Fibroblast of the conjunctiva (primary cell): ENCODE measurements at regions not wholly inside any gene's neighbourhood (a gene's known extent, or its start where the extent isn't known, plus 50 kb on each side); places are given as distances from the start of the nearest gene placed in this dataset.
"Not testable (repeated sequence)": the region's sequence is repeated elsewhere in the genome, so short reads cannot be mapped to it uniquely, and the experiment has no call there.

ENCODE experiments used
- DNase-seq: peaks from one replicate; pipeline ENCODE4 v3.0.0-alpha.2; 2010; ENCODE audit warnings: low read depth

DNA sequence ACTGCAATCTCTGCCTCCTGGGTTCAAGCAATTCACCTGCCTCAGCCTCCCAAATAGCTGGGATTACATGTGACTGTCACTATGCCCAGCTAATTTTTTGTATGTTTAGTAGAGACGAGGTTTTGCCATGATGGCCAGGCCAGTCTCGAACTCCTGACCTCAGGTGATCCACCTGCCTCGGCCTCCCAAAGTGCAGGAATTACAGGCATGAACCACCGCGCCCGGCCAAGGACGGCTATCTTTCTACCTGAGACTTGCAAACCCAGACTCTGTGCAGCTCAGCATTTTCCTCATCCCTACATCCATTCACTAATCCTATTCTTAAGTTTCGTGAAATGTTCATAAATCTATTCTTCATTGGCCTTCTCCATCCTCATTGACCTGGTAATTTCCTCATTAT, 330.0 kb downstream of the ANTXR2 start:
- no peak for DNase-seq

DNA sequence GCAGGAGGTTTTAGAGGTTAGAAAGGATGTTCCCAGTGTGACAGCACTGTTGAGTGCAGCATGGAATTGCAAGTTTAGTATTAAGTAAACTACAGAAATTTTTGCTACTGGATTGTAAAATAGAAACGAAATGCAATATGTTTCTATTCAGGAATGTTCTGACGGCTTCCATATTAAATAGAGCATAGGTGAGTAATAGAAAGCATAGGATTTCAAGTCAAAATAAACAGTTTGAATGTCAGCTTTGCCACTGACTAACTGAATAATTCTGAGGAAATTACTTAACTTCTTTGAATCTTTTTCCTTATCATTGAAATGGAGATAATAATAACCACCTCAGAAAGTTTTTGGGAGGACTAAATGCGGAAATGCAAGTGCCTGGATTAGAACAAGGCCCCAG, 331.9 kb upstream of the GK2 start:
- DNase-seq, result no peak

DNA sequence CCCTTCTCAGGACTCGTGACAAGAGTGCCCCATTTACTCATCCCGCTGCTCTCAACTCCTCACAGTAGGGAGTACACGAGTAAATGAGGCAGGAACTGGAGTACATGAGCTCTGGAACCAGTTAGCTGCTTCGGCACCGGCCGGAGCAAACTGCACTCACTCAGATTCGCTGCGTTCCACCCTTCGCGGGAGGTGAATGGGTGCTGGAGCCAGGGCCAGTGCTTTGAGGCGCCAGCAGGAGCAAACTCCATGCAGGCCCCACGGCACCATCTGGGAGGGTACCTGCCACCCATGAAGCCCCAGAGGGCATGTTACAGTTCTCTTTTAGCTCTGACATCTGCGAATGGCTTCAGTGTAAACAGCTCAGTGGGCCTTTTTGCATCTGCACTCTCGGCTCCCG, 315.5 kb upstream of the GK2 start:
- no peak for DNase-seq

DNA sequence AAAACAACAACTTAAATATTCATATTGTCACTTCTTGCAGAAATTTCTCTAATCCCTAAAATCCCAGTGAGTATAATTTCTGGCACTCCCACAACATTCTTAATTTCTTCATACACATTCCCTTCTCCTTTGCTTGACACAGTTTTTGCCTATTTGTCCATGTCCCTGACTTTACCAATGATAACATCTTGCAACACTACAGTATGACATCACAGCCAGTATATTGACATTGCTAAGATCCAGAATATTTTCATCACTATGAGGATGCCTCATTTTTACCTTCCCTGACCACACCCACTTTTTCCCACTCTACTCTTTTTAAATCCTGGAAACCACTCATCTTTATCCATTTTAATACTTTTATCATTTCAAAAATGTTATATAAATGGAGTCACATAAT, 292.3 kb upstream of the GK2 start:
- DNase-seq, result no peak

DNA sequence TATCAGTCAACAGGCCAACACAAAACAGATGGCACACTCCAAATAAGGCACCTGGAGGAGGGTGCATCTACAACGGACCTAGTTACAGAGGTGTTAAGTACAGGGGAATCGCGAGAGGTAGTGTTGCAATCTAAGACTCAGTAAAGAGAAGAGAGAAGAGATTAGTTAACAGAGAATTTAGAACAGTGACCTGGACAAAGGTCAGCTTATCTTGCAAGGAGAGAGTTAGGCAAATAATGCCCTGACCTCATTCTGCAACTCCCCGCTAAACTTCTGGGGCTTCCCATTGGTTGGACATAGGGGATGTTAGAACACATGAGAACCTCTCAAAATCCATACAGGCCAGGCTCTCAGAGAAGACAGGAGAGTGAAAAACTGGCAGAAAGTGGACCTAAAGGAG, 289.4 kb upstream of the GK2 start:
- DNase-seq, result no peak

DNA sequence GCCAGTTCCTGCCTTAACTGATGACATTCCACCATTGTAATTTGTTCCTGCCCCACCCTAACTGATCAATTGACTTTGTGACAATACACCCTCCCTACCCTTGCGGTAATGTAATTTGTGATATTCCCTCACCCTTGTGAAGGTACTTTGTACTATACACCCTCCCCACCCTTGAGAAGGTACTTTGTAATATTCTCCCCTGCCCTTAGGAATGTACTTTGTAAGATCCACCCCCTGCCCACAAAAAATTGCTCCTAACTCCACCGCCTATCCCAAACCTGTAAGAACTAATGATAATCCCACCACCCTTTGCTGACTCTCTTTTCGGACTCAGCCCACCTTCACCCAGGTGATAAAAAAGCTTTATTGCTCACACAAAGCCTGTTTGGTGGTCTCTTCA, 288.5 kb upstream of the GK2 start:
- not testable (repeated sequence) for DNase-seq

DNA sequence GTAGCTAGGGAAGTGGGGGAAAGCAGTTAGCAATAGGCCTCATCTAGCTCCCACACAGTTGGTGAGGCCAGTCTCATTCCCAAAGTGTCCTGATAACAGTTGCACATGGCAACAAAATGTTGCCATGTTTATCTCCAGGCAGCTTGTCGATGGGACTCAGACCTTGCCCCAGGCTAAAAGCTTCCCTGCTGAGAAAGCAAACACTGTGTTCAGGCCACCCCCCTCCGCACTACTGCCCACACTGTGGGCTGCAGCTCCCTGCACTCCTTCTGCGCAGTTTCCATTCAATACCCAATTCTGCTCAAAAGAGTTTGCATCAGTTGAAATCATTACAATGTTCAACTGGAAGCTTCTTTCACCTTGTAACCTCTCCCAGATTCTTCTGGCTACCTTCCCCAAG, 287.8 kb upstream of the GK2 start:
- DNase-seq, result no peak

DNA sequence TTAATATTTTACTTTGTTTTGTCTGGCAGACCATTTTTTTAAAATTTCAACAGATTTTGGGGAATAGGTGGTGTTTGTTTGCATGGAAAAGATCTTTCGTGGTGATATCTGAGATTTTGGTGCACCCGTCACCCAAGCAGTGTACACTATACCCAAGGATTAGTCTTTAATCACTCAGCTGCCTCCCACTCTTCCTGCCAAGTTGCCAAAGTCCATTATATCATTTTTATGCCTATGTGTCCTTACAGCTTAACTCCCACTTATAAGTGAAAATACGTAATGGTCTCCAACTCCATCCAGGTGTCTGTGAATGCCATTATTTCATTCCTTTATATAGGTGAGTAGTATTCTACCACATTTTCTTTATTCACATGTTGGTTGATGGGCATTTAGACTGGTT, 281.7 kb upstream of the GK2 start:
- no peak for DNase-seq

DNA sequence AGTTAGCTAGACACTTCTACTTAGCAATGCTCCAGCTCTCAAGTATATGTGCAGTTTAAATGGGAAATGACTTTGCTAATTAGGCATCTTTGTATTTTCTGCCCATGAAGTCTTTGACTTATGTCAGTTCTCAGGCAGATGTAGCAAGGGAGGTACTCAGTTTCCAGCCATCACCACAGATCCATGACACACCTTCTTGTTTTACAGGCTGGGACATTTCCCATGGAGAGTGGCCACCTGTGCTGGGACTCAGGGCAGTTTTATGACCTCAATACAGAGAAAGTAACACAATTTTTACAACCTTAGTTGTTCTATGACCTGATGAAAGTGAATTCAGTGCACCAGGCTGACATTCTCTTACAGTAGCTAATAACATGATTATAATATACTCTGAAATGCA, 280.7 kb upstream of the GK2 start:
- DNase-seq, result no peak

DNA sequence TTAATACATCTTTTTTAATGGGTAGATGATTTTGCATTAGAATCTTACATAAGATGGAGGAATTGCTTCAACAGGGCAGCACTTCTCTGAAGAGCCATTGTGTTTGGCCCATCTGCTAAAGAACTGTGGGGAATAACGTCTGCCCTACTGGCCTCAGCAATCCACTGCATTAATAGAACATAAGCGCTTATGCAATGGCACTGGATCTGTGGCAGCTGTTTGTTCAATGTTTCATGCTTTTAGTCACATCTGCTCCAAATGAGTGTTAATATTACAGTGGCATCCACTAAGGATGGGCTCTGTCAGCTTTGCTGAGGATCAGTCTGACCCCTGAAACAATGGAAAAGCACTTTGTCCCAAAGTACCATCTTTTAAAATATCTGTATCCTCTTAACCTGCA, 279.0 kb upstream of the GK2 start:
- DNase-seq, result no peak

DNA sequence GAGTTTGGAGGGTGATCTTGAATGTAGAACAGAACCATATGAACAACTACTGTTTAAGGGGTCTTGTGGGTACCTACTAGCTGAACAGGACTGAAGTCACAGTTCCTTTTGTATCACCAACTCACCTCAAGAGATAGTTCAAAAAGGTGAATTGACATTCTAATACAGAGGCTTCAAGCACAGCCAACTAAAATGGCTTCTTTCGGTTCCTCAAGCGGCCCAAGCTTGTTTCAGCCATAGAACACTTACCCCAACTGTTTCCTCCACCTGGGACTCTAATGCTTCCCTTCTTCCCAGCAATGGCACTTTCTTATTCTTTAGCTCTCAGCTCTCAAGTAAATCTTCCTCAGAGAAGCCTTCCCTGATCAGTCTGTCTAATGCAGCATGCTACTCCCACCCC, 277.5 kb upstream of the GK2 start:
- DNase-seq, result no peak

DNA sequence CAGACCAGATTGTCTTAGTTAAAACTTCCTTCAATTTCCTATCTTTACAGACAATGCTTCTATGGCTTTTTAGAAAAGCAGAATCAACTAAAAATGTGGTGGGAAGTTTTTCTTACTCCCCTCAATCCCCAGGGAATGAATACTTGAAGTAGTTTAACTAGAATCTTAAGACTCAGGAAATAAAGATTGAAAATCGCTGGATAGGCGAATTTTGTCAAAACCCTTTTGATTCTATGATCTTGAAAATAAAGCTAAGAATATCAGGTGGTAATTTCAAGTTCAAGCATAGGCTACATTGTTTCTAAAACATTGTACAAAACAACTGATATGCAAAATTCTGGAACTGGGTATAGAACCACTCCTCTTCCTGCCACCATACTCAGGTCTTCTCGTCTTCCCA, 276.5 kb upstream of the GK2 start:
- DNase-seq, result no peak

DNA sequence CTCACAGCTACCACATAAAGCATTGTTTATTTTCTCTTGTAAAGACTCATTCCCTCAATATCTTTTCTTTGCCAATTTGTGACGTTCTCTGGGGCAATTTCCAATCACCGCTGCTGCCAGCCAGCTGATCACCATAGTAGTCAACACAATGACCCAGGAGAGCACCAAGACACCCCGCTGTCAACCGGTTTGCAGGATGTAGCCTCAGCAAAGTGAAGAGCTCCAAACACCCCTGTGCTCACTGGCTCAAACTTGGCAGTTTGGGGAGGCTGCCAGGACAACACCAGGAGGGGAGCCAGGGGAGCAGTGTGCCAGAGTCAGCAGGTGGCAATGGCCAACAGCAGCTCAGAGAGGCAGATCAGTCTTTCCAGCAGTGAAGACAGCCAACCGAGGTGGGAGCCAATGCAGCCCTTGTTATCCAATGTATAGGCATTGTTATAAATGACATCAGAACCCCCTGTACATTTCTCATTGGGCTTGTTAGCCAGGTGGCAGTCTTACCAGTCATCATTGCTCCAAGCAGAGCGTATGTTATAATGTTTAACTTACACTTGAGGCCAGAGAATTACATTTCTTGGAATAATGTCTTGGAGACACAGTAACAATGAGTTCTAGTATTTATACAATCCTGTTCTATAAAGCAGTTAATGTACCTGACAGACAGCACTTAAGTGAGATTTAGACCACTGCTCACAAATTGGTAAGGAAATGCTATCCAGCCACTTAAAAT, 274.9 kb upstream of the GK2 start:
- no peak for DNase-seq

DNA sequence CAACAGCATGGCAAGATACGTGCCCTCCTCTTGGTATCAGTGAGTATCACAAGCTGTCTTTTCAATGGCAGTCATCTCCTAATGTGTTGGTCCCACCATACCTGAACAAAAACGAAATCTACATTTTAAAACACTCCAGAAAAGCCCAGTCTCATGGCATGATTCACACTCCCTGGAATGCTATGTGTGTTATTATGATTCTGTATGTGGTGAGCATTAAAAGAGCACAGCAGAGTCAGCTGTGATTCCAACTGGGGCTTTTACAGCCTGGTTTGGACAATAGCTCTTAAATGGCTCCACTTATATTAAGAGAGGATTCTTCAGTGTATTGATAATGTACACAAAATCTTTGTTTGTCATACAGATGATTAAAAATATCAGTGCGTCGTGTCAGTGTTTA, 274.1 kb upstream of the GK2 start:
- DNase-seq, result no peak

DNA sequence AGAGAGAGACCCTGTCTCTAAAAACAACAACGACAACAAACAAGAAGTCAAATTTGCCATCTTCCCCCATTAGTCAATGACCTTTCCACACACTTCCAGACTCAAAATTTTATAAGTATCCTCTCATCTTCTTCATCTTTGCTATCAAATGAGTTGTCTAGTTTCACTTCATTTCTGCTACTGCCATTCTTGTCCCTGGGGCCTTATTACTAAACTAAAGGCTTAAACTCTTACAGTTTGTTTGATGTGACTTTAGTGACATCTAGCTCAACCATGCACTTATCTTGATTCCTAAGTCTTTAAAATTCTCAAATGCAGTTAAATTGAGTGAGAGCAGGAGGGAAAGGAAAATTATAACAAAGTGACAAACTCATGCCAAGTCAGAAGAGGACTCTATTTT, 271.8 kb upstream of the GK2 start:
- DNase-seq, result no peak

DNA sequence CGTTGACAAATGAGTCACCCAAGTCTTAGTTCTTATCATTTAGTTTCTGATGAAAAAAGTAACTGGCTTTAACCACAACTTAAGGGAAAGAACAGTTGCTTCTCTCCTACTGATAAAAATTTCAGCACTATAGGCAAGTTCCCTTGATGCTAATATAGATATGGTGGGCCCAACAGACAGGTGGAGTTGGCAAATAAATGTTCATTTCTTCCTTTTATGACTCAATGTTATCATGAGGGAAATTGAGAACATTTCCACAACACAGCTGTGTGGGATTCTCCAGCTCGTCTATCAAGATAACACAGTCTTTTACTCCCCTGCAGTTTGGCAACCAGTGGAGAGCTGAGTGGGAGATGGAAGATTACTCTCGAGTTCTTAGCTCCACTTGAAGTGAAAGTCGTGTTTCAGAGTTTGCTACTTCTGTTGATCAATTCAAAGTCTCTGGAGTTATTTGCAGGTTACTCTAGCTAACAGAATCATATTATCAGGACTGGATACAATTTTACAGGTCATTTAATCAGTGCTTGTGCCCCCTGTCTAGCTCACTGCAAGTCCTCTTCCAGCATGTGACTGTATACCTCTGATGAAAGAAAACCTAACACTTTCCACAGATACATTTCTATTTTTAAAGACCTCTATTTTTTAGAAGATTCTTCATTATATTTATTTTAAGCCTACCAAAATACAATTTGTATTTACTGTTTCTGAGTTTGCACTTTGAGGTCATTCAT, 270.6 kb upstream of the GK2 start:
- no peak for DNase-seq

DNA sequence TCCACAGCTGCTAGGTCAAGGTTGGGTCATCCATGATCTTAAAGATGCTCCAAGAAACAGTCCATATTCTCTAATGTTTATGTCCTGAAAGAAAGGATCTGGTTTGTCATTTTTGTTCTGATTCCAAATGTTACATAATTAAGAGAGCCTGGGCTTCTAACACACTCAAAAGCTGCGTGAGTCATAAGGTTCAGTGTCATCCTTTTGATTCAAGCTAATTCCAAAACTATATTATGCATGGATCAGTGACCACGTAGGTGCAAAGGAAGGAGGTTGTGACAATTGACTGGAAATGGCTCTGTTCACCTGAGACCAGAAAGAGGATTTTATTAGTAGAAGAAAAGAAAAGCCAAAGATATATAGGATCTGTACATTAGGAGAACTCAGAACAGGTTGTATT, 268.7 kb upstream of the GK2 start:
- DNase-seq, result no peak

DNA sequence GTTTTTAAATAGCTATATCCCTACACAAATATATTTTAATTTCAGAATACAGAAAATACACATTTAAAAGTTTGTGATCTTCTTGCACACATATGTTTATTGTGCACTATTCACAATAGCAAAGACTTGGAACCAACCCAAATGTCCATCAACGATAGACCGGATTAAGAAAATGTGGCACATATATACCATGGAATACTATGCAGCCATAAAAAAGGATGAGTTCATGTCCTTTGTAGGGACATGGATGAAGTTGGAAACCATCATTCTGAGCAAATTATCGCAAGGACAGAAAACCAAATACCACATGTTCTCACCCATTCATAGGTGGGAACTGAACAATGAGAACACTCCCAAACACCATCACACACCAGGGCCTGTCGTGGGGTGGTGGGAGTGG, 266.9 kb upstream of the GK2 start:
- DNase-seq, result not testable (repeated sequence)

DNA sequence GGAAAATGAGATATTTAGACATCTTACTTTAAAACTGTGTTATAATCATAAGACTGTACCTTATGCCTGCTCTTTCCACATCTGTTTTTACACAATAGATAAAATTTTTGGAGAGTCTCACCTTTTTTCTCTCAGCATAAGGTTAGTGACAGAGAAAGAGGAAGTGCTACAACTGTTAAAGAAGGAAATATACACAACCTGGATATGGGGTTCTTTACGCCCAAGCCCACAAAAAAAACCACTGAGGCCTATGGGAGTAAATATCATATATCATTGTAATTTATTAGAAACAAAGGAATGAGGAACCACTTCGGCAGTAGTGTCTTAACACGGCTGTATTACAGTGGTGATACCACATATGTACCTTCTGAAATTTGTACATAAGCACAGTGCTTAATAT, 265.9 kb upstream of the GK2 start:
- no peak for DNase-seq

DNA sequence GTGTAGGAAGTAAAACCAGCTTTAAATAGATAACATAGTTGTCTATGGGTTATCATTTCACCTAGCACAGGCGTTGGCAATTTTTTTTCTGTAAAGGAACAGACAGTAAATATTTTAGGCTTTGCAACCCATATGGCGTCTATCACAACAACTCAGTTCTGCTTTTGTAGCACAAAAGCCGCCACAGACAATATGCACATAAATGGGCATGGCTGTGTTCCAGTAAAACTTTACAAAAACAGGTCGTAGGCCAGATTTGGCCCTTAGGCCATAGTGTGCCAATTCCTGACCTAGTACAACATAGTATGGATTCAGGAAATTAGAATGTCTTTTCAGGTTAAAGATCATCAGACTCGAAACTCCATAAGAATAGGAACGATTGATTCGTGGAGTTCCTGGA, 265.3 kb upstream of the GK2 start:
- no peak for DNase-seq

DNA sequence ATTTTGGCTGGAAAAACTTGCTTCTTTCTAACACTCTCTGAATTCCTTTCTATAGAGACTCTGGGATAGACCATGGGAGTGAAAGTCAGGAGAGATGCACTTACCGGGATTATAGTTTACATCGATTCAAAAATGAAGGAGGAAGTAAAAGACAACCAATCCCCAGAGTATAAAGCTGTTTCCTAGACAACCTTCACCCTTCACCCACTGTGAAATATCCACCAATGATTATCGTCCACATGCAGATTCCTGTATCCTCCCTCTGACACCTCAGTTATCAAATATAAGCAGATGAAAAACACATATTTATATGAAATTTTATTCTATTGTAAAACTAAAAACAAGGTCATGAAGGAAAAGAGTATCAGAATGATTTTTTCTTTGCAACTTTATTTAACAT, 258.8 kb upstream of the GK2 start:
- DNase-seq, result no peak

DNA sequence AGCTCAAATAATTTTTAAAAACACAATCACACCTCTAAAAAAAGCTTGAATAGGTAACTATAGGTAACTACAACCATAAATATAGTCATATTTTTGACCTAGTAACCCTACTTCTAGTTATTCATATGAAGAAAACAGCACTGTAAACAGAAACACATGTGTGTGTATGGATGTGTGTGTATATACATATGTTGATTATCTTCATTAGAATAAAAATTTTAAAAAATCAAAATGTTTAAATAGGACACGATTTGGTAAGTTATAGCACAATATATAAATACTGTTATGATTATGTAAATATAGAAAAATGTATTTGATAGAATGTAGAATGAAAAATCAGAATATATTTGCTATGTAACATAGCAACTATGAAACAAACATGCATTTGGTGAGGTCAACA, 258.1 kb upstream of the GK2 start:
- no peak for DNase-seq

DNA sequence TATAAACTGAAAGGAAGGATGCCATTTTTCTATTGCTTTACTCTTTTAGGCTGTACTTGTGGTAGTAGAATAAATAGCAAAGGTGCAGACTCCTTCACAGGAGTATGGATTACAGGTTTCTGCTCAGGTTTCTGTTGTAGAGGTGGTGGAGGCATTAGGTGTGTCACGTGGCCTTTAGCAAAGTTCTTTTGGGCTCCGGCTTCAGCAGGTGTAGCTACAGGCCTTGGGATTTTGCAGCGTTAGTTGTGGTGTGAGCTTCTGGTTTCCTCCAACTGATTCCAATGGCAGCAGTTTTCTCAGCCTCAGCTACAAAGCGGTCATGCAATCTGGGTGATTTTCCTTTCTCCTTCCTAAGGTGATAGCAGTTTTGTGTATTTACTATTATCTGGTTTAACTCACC, 255.8 kb upstream of the GK2 start:
- no peak for DNase-seq

DNA sequence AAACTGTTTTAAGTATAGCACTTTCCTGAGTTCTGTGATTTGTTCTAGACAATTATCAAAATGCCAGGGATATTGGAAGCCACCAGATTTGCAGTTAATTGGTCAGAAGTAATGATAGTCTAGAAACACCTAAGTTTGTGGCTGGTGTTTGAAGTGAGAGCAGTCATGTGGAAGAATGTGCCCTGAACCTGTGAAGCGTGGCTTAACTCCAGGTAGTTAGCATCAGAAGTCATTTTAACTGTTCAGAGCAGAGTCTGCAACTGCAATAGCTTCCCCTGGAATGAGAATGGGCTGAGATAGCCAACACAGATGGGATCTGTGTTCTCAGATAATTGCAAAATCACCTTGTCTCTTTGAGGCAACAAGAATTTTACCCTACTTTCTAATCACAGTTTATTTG, 255.1 kb upstream of the GK2 start:
- DNase-seq, result no peak
